GM23248 (cell line): ENCODE measurements at regions not wholly inside any gene's neighbourhood (a gene's known extent, or its start where the extent isn't known, plus 50 kb on each side); places are given as distances from the start of the nearest gene placed in this dataset.

ENCODE experiments used
- DNase-seq: peaks from one replicate; pipeline ENCODE4 v3.0.0-alpha.2; 2015
- H2AFZ ChIP-seq: fragments of 200-600 bp; sonication (generic); 2 replicates; pipeline ENCODE4 v1.6.1; 2016; ENCODE audit warnings: antibody characterized with exemption
- H3F3A ChIP-seq: fragments of 200-600 bp; sonication (generic); 2 replicates; pipeline ENCODE4 v1.6.1; 2016; ENCODE audit warnings: mild to moderate bottlenecking, antibody characterized with exemption, mixed run types; ENCODE audit not compliant: insufficient read depth
- H3K27ac ChIP-seq: fragments of 200-600 bp; sonication (generic); 2 replicates; pipeline ENCODE4 v1.5.1; 2016; ENCODE audit warnings: mild to moderate bottlenecking
- H3K27me3 ChIP-seq: fragments of 200-600 bp; sonication (generic); replicated peaks from 2 replicates; pipeline ENCODE4 v1.6.1; 2016; ENCODE audit warnings: mild to moderate bottlenecking; ENCODE audit not compliant: insufficient read depth
- H3K36me3 ChIP-seq: fragments of 200-600 bp; sonication (generic); 2 replicates; pipeline ENCODE4 v1.6.1; 2016; ENCODE audit warnings: low read depth, mild to moderate bottlenecking
- H3K4me1 ChIP-seq: fragments of 200-600 bp; sonication (generic); 2 replicates; pipeline ENCODE4 v1.6.1; 2016; ENCODE audit warnings: mild to moderate bottlenecking; ENCODE audit not compliant: insufficient read depth
- H3K4me2 ChIP-seq: fragments of 200-600 bp; sonication (generic); one replicate; pipeline ENCODE4 v1.6.1; 2016; ENCODE audit warnings: mild to moderate bottlenecking; ENCODE audit not compliant: unreplicated experiment
- H3K4me3 ChIP-seq: fragments of 200-600 bp; sonication (generic); 2 replicates; pipeline ENCODE4 v1.5.1; 2016; ENCODE audit warnings: mild to moderate bottlenecking
- H3K79me2 ChIP-seq: fragments of 200-600 bp; sonication (generic); 2 replicates; pipeline ENCODE4 v1.6.1; 2016; ENCODE audit warnings: mild to moderate bottlenecking; ENCODE audit not compliant: insufficient read depth
- H3K9ac ChIP-seq: fragments of 200-600 bp; sonication (generic); 2 replicates; pipeline ENCODE4 v1.6.1; 2016; ENCODE audit warnings: mild to moderate bottlenecking
- H3K9me2 ChIP-seq: fragments of 200-600 bp; sonication (generic); 2 replicates; pipeline ENCODE4 v1.6.1; 2016; ENCODE audit warnings: mixed run types, mild to moderate bottlenecking, moderate library complexity; ENCODE audit not compliant: insufficient read depth
- H3K9me3 ChIP-seq: fragments of 200-600 bp; sonication (generic); one replicate; pipeline ENCODE4 v1.6.1; 2017; ENCODE audit warnings: low read depth
- H4K20me1 ChIP-seq: fragments of 200-600 bp; sonication (generic); 2 replicates; pipeline ENCODE4 v1.6.0; 2016; ENCODE audit not compliant: insufficient read depth
- EZH2 ChIP-seq: fragments of 200-600 bp; sonication (generic); IDR thresholded peaks from 2 replicates; pipeline ENCODE4 v1.6.1; 2018; ENCODE audit warnings: antibody characterized with exemption, mild to moderate bottlenecking; ENCODE audit not compliant: insufficient read depth, poor library complexity, severe bottlenecking
- EZH2phosphoT487 ChIP-seq: fragments of 200-600 bp; sonication (generic); IDR thresholded peaks from 2 replicates; pipeline ENCODE4 v1.6.1; 2018; ENCODE audit warnings: antibody characterized with exemption, moderate library complexity, mild to moderate bottlenecking, low read depth; ENCODE audit not compliant: insufficient read depth
- WGBS, 2 experiments: methylation state at CpG; one replicate each; pipeline ENCODE4 v1.1.6; 2015 to 2017; ENCODE audit warnings: low lambda C conversion rate in 2 of 2, low coverage in 1 of 2; ENCODE audit errors: missing lambda C conversion rate in 2 of 2; 5-methylcytosine and 5-hydroxymethylcytosine counted together
- in situ Hi-C: fragments of 300-500 bp; cut with MboI; formaldehyde crosslinking; loops from 2 replicates; pipeline ENCODE4 v1.15.0; 2020

DNA sequence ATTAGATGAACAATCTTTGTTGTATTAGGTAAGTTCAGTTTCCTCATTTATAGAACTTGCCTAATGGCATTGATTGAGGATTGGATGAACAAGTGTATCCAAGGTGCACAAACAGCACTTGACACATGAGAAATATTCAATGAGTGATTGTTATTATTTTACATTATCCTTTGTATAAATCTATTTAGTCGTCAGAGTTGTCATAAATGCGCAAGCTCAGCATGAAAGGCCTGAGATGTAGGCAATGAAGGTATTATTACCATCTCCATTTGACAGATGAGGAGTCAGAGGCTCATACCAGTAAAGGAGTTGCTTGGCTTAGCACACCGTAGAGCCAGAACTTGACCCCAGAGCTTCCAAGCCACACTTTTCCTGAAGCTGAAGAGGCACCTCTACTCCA lies 291.4 kb downstream of the C1D start:
- Histone ChIP-seq H2AFZ (no peak overlapping the region), H4K20me1 (no peaks in the 10 kb centered on the region), H3K4me1 (no peaks in the 10 kb centered on the region), H3K36me3 (no peaks in the 10 kb centered on the region), H3K4me3 (no peak overlapping the region), H3K79me2 (no peaks in the 10 kb centered on the region), H3K27me3 (no peaks in the 10 kb centered on the region; the same call in 1 of the 2 replicates), H3K9ac (no peak overlapping the region), H3K9me2 (no peaks in the 10 kb centered on the region), H3K27ac (no peak overlapping the region), H3K4me2 (no peak overlapping the region), H3K9me3 (no peaks in the 10 kb centered on the region), H3F3A (no peaks in the 10 kb centered on the region)
- DNase-seq: no peak
- 90 to 92% methylated on average over 3 of the region's 3 CpGs for WGBS, 2 experiments
- in situ Hi-C loops: no loop called here
- TF ChIP-seq EZH2phosphoT487: no peak
- no peak for TF ChIP-seq EZH2

DNA sequence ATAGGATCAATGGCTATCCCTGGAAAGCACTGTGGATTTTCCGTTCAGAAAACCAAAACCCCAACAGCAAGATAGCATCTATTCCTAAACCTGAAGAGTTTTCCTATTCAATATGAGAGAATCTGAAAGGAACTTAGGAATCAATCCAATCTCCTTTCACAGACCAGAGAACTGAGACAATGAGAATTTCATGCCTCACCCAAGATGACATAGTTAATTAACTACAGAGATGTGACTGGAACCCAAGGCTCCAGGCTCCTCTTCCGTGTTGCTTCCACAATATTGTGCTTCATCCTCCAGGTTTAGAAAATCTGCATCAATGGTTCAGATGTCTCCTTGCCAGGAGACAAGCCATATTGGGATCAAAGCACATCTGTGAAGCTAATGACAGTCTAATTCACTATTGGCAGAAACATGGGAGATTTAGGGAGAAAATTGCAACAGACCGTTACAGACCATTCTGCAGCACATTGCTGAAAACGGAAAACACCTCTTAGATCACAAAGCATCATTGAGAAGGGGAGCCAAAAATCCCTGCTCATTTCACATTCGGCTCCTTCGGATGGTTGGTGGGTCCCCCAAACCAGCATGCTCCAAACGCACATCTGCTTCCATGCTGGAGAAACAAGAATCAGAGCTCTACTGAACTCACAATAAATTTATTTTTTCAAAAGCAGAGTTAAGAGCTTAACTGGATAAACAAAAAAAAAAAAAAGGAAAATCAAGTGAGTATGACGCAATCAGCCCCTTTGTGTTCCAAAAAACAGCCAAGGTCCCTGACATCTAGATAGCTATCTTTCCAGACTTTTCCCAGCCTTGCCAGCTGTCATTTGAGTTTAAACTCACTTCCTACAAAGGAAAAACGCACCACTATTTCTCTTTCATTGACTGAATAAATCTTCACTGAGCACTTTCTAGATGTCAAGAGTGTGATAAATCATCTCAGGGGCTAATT lies 290.3 kb downstream of the C1D start:
- 14 to 17% methylated on average over 9 of the region's 9 CpGs for WGBS, 2 experiments
- H3K27me3 ChIP-seq: no peaks in the 10 kb centered on the region; the same call in 1 of the 2 replicates
- TF ChIP-seq EZH2 (no peak), EZH2phosphoT487 (no peak)
- H3F3A ChIP-seq: no peaks in the 10 kb centered on the region
- no peaks in the 10 kb centered on the region for H3K9me2 ChIP-seq
- no peaks in the 10 kb centered on the region for H3K4me1 ChIP-seq
- H3K4me2 ChIP-seq: no peak overlapping the region
- H3K4me3 ChIP-seq: no peak overlapping the region
- no peak overlapping the region for H3K9ac ChIP-seq
- no peaks in the 10 kb centered on the region for H3K36me3 ChIP-seq
- H3K9me3 ChIP-seq: no peaks in the 10 kb centered on the region
- H2AFZ ChIP-seq: 0 out of 2 replicates have a peak overlapping the region, but pooled peaks have one; percentile 5
- in situ Hi-C loops: no loop called here
- no peaks in the 10 kb centered on the region for H3K79me2 ChIP-seq
- peak; percentile 10 for DNase-seq
- no peaks in the 10 kb centered on the region for H4K20me1 ChIP-seq
- no peak overlapping the region for H3K27ac ChIP-seq

DNA sequence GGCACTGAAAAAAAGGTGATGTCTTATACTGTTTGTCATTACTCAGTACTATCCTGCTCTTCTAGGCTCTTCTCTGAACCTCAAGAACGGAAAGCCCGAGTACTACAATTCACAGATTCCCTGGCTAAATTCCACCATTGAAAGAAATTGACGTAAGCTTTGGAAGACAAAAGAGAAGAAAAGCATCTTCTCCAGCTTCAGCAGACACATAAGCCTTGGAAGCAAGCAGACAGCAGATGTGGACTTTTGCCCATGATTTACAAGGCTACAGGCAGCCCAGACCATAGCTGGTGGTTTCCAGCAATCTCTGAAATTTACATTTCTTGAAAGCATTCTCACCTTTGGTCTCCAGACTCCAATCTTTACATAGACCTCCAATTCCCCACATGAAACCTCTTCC lies 289.0 kb downstream of the C1D start:
- no peak for DNase-seq
- H3K9me2 ChIP-seq: no peaks in the 10 kb centered on the region; the same call in 1 of the 2 replicates
- H3K36me3 ChIP-seq: no peaks in the 10 kb centered on the region
- no peaks in the 10 kb centered on the region for H3K79me2 ChIP-seq
- no peaks in the 10 kb centered on the region for H3K4me1 ChIP-seq
- H3K27ac ChIP-seq: no peak overlapping the region
- no peak overlapping the region for H3K4me2 ChIP-seq
- H3K9me3 ChIP-seq: no peaks in the 10 kb centered on the region
- no peak overlapping the region for H3K9ac ChIP-seq
- no peaks in the 10 kb centered on the region for H3F3A ChIP-seq
- no peak for TF ChIP-seq EZH2
- TF ChIP-seq EZH2phosphoT487: no peak
- no peak overlapping the region for H3K4me3 ChIP-seq
- no peaks in the 10 kb centered on the region; the same call in 1 of the 2 replicates for H3K27me3 ChIP-seq
- no peaks in the 10 kb centered on the region for H4K20me1 ChIP-seq
- H2AFZ ChIP-seq: no peak overlapping the region
- 45 to 47% methylated on average over 3 of the region's 3 CpGs for WGBS, 2 experiments
- in situ Hi-C loops: no loop called here

DNA sequence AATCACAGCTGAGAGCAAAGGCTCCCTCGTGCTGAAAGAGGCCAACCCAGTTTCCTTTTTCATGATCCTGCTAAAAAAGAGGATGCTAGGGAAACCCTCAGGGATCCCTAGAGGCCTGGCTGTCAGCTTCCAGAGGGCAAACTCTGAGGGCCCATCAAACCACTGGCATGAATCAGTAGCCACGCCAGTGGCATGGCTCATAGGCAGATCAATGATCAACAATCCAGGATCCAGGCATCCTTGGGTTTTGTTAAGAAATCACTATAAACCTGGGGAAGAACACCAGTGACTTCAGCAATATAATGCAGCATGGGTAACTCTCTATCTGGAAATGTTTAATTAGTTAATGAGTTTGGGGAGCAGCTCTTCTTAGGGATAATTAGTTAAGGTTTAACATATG lies 286.5 kb downstream of the C1D start:
- no peaks in the 10 kb centered on the region for H3K79me2 ChIP-seq
- no peak for DNase-seq
- in situ Hi-C loops: no loop called here
- H2AFZ ChIP-seq: no peak overlapping the region
- H3K27ac ChIP-seq: no peak overlapping the region
- H3F3A ChIP-seq: no peaks in the 10 kb centered on the region
- no peak overlapping the region for H3K4me3 ChIP-seq
- no peaks in the 10 kb centered on the region for H3K9me3 ChIP-seq
- WGBS, 2 experiments: 56 to 62% methylated on average over 2 of the region's 2 CpGs
- H3K9me2 ChIP-seq: no peaks in the 10 kb centered on the region; the same call in 1 of the 2 replicates
- H3K9ac ChIP-seq: no peak overlapping the region
- H3K36me3 ChIP-seq: no peaks in the 10 kb centered on the region
- no peak overlapping the region for H3K4me2 ChIP-seq
- H4K20me1 ChIP-seq: no peaks in the 10 kb centered on the region
- no peak for TF ChIP-seq EZH2
- TF ChIP-seq EZH2phosphoT487: no peak
- 0 out of 2 replicates have a peak, but pooled peaks cover 6% of the 10 kb centered on the region for H3K4me1 ChIP-seq
- H3K27me3 ChIP-seq: no peaks in the 10 kb centered on the region; the same call in 1 of the 2 replicates
